ENCODE measurements at regions not wholly inside any gene's neighbourhood (a gene's known extent, or its start where the extent isn't known, plus 50 kb on each side); places are given as distances from the start of the nearest gene placed in this dataset.

DNA sequence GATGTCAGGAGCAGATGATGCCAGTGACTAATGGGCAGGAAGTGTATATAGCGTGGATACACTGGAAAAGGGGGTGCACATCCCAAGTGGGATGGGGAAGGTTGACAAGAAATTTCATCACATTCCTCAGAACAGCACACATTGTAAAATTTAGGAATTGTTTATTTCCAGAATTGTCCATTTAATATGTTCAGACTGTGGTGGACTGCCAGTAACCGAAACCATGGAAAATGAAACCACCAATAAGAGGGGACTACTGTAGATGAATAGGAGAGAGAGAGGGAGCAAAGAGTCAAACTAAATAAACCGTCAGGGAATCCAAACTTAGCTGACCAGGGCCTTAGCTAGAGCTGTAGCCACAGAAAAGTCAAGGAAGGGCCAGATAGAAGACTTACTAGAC lies 164.4 kb upstream of the PRDM1 start:
- Histone ChIP-seq H3K79me2 (ENCODE audit: low read length) (no peaks in the 10 kb centered on the region), H3K27me3 (ENCODE audit: low read depth, low read length) (no peaks in the 10 kb centered on the region)

DNA sequence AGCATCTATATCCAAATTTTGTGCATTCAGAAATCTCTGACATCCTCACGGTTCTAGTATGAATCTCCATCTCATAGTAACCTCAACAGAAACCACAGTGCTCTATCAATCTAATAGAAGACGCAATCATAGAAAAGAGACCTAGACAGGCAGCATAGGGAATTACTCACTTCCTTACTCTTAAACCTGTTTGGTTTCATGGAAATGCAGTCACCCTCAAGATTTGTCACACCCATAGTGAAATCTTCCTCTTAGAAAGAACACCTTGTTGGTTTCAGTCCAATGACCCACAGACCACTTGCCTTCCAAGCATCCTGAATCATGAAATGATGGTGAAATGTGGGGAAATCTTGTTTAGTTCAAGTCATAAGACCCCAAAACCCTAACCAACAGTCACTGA lies 166.1 kb upstream of the PRDM1 start:
- H3K9me3 ChIP-seq (ENCODE audit: insufficient read depth, low read length) = no peaks in the 10 kb centered on the region
- H4K20me1 ChIP-seq (ENCODE audit: insufficient read depth, low read length) = no peaks in the 10 kb centered on the region
- H3K9ac ChIP-seq (ENCODE audit: low read length) = no peak overlapping the region
- no peak overlapping the region for H3K4me3 ChIP-seq (ENCODE audit: low read length)
- no peaks in the 10 kb centered on the region for H3K27me3 ChIP-seq (ENCODE audit: low read depth, low read length)
- H3K27ac ChIP-seq (ENCODE audit: low read length) = no peak overlapping the region
- H3K79me2 ChIP-seq (ENCODE audit: low read length) = no peaks in the 10 kb centered on the region
- no peak for TF ChIP-seq EZH2phosphoT487 (IDR thresholded peaks at IDR 0.05; ENCODE audit: low read depth)
- TF ChIP-seq, protein P1, sequence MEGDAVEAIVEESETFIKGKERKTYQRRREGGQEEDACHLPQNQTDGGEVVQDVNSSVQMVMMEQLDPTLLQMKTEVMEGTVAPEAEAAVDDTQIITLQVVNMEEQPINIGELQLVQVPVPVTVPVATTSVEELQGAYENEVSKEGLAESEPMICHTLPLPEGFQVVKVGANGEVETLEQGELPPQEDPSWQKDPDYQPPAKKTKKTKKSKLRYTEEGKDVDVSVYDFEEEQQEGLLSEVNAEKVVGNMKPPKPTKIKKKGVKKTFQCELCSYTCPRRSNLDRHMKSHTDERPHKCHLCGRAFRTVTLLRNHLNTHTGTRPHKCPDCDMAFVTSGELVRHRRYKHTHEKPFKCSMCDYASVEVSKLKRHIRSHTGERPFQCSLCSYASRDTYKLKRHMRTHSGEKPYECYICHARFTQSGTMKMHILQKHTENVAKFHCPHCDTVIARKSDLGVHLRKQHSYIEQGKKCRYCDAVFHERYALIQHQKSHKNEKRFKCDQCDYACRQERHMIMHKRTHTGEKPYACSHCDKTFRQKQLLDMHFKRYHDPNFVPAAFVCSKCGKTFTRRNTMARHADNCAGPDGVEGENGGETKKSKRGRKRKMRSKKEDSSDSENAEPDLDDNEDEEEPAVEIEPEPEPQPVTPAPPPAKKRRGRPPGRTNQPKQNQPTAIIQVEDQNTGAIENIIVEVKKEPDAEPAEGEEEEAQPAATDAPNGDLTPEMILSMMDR (IDR thresholded peaks at IDR 0.05; ENCODE audit: low read depth, low read length) = no peak
- no peak overlapping the region for H2AFZ ChIP-seq (ENCODE audit: low read depth, low read length)
- no peaks in the 10 kb centered on the region for H3K36me3 ChIP-seq (replicated peaks; ENCODE audit: low read depth, low read length)
- no peak overlapping the region for H3K4me2 ChIP-seq (ENCODE audit: low read length)
- H3K4me1 ChIP-seq (ENCODE audit: low read length) = no peaks in the 10 kb centered on the region

More for the DNA sequence above, 164.4 kb upstream of the PRDM1 start:
- H3K4me3 ChIP-seq (ENCODE audit: low read length) = no peak overlapping the region
- no peak overlapping the region for H3K4me2 ChIP-seq (ENCODE audit: low read length)
- no peak overlapping the region for H3K9ac ChIP-seq (ENCODE audit: low read length)
- H3K36me3 ChIP-seq (replicated peaks; ENCODE audit: low read depth, low read length) = no peaks in the 10 kb centered on the region
- no peaks in the 10 kb centered on the region for H3K9me3 ChIP-seq (ENCODE audit: insufficient read depth, low read length)
- no peaks in the 10 kb centered on the region for H4K20me1 ChIP-seq (ENCODE audit: insufficient read depth, low read length)
- H2AFZ ChIP-seq (ENCODE audit: low read depth, low read length) = no peak overlapping the region
- TF ChIP-seq, protein P1 (IDR thresholded peaks at IDR 0.05; ENCODE audit: low read depth, low read length) = no peak
- TF ChIP-seq EZH2phosphoT487 (IDR thresholded peaks at IDR 0.05; ENCODE audit: low read depth) = no peak
- H3K4me1 ChIP-seq (ENCODE audit: low read length) = no peaks in the 10 kb centered on the region
- H3K27ac ChIP-seq (ENCODE audit: low read length) = no peak overlapping the region

DNA sequence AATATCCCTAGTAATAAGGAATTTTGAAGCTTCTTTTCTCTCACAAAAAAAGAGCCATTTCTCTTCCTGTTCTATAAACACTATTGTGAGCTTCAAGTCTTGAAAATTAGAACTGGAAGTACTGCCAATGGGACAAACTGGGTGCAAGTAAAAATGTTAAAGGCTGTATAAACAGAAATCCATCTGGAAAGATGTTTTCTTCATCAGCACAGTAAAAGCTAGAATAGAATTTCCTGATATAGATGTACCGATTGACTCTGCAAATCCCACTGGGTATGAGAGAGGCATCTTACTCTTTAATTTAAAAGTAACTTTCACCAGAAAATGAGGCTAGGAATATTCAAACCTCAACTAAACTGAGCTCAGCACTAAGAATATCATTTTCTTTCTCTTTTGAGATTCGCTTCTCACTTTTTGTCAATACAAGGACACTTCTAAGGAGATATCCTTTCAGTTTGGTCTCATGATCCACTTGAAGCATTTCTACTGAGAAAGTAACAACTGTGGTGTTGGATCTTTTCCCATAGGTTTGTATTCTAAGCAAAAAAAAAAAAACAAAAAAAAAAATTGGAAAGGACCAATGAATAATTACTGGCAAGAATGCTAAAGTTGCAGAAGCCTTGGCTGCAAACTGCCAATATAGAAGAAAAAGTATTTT lies 169.0 kb upstream of the PRDM1 start:
- H3K4me2 ChIP-seq (ENCODE audit: low read length) = no peak overlapping the region
- H3K4me3 ChIP-seq (ENCODE audit: low read length) = no peak overlapping the region
- H3K27ac ChIP-seq (ENCODE audit: low read length) = no peak overlapping the region
- H3K4me1 ChIP-seq (ENCODE audit: low read length) = no peaks in the 10 kb centered on the region
- TF ChIP-seq, protein P1 (IDR thresholded peaks at IDR 0.05; ENCODE audit: low read depth, low read length) = no peak
- TF ChIP-seq EZH2phosphoT487 (IDR thresholded peaks at IDR 0.05; ENCODE audit: low read depth) = no peak
- H3K79me2 ChIP-seq (ENCODE audit: low read length) = no peaks in the 10 kb centered on the region
- H3K9me3 ChIP-seq (ENCODE audit: insufficient read depth, low read length) = no peaks in the 10 kb centered on the region
- H2AFZ ChIP-seq (ENCODE audit: low read depth, low read length) = no peak overlapping the region
- H4K20me1 ChIP-seq (ENCODE audit: insufficient read depth, low read length) = no peaks in the 10 kb centered on the region
- H3K9ac ChIP-seq (ENCODE audit: low read length) = no peak overlapping the region
- no peaks in the 10 kb centered on the region for H3K27me3 ChIP-seq (ENCODE audit: low read depth, low read length)
- H3K36me3 ChIP-seq (replicated peaks; ENCODE audit: low read depth, low read length) = no peaks in the 10 kb centered on the region

DNA sequence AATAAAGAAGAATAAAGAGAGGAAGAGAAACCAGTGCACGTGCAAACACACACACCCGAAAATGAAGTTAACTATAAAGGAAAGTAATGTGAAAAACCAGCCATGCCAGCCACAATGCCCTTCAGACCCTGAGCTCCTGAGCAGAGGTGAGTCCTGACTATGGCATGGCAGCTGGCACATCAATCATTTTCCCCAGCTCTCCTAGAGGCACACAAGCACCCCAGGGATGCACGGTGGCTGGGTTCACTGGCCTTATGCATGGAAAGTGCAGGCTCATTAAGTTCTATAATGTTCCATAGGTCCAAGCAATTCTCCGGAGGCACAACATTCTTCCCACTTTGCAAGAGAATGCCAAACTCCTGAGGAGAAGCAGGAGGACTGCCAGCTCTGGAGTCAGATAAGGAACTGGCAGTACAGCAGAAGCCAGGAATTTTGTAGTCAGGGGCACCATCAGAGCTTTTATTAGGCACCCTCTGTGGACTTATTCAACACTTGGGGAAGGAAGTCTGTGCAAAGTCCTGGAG lies 175.0 kb upstream of the PRDM1 start:
- no peaks in the 10 kb centered on the region for H3K27me3 ChIP-seq (ENCODE audit: low read depth, low read length)
- no peak for TF ChIP-seq EZH2phosphoT487 (IDR thresholded peaks at IDR 0.05; ENCODE audit: low read depth)
- TF ChIP-seq, protein P1 (IDR thresholded peaks at IDR 0.05; ENCODE audit: low read depth, low read length) = no peak
- H3K9ac ChIP-seq (ENCODE audit: low read length) = no peak overlapping the region
- no peaks in the 10 kb centered on the region for H3K9me3 ChIP-seq (ENCODE audit: insufficient read depth, low read length)
- no peaks in the 10 kb centered on the region for H4K20me1 ChIP-seq (ENCODE audit: insufficient read depth, low read length)
- H3K79me2 ChIP-seq (ENCODE audit: low read length) = no peaks in the 10 kb centered on the region
- 0 out of 2 replicates have a peak overlapping the region, but pooled peaks have one; percentile 6 for H3K4me3 ChIP-seq (ENCODE audit: low read length)
- H3K36me3 ChIP-seq (replicated peaks; ENCODE audit: low read depth, low read length) = no peaks in the 10 kb centered on the region
- no peak overlapping the region for H3K27ac ChIP-seq (ENCODE audit: low read length)
- no peak overlapping the region for H2AFZ ChIP-seq (ENCODE audit: low read depth, low read length)
- H3K4me2 ChIP-seq (ENCODE audit: low read length) = peak overlapping the region; percentile 38
- peaks cover 33% of the 10 kb centered on the region for H3K4me1 ChIP-seq (ENCODE audit: low read length)
